Testis (tissue), 2 donors: ENCODE measurements at regions not wholly inside any gene's neighbourhood (a gene's known extent, or its start where the extent isn't known, plus 50 kb on each side); places are given as distances from the start of the nearest gene placed in this dataset.
"Not testable (repeated sequence)": the region's sequence is repeated elsewhere in the genome, so short reads cannot be mapped to it uniquely, and the experiment has no call there.

Source experiments
- DNase-seq: peaks from one replicate; pipeline ENCODE4 v3.0.0-alpha.2; 2019
- H3K27ac ChIP-seq, 2 donors: fragments of 200-600 bp; sonication (generic); one replicate each; pipeline ENCODE4 v1.5.1; 2019
- H3K27me3 ChIP-seq: fragments of 200-600 bp; sonication (generic); one replicate; pipeline ENCODE4 v1.5.1; 2019
- H3K36me3 ChIP-seq: fragments of 200-600 bp; sonication (generic); one replicate; pipeline ENCODE4 v1.5.1; 2017; ENCODE audit warnings: low read depth; ENCODE audit errors: missing control alignments
- H3K4me1 ChIP-seq: fragments of 200-600 bp; sonication (generic); one replicate; pipeline ENCODE4 v1.5.1; 2019
- H3K4me3 ChIP-seq, 2 donors: fragments of 200-600 bp; sonication (generic); one replicate each; pipeline ENCODE4 v1.5.1; 2017 to 2019
- H3K9me3 ChIP-seq: fragments of 200-600 bp; sonication (generic); one replicate; pipeline ENCODE4 v1.5.1; 2017
- CTCF ChIP-seq, 3 experiments: fragments of 450-650 bp in 2 of 3; fragments of 200-600 bp in 1 of 3; sonication (generic) in 1 of 3; IDR thresholded peaks; one replicate each; pipeline ENCODE4 v1.5.1; 2016 to 2019; ENCODE audit warnings: antibody characterized with exemption in 3 of 3, mild to moderate bottlenecking in 2 of 3, moderate library complexity in 1 of 3
- POLR2A ChIP-seq: fragments of 450-650 bp; IDR thresholded peaks from one replicate; pipeline ENCODE4 v1.6.1; 2017; ENCODE audit warnings: antibody characterized with exemption, mild to moderate bottlenecking, moderate library complexity
- WGBS, 2 donors: methylation state at CpG; one replicate each; pipeline ENCODE4 v1.1.5; 2018; 5-methylcytosine and 5-hydroxymethylcytosine counted together
- intact Hi-C: fragments of 100-400 bp; cut with DNase I; formaldehyde crosslinking; loops from one replicate; pipeline ENCODE4 v1.15.1; 2023; ENCODE audit warnings: low total_unique reads

DNA sequence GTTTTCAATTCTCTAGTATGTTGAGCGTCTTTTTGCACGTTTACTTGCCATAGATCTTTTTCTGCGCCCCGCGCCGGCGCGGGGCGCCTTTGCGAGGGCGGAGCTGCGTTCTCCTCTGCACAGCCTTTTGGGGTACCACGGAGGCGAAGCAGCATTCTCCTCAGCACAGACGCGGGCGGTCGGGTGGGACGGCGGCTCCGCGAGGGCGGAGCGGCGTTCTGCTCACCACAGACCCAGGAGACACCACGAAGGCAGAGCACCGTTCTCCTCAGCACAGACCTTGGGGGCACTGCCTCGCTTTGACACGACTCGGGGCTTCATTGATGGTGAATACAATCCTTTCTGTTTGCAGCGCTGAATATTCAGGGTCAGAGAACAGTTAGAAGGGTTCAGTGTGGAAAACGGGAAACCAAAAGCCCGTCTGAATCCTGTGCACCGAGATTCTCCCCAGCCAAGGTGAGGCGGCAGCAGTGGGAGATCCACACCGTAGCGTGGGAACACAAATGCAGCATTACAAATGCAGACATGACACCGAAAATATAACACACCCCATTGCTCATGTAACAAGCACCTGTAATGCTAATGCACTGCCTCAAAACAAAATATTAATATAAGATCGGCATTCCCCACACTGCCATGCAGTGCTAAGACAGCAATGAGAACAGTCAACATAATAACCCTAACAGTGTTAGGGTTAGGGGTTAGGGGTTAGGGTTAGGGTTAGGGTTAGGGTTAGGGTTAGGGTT, 190.7 kb upstream of the VIPR2 start:
- H3K4me3 ChIP-seq, H3K27ac ChIP-seq, H3K9me3 ChIP-seq, H3K4me1 ChIP-seq, H3K36me3 ChIP-seq, intact Hi-C loops, H3K27me3 ChIP-seq: not testable (repeated sequence)
- 59 to 60% methylated on average over 26 to 39 of the region's 39 CpGs for WGBS, 2 donors
- DNase-seq = peak; percentile 17

DNA sequence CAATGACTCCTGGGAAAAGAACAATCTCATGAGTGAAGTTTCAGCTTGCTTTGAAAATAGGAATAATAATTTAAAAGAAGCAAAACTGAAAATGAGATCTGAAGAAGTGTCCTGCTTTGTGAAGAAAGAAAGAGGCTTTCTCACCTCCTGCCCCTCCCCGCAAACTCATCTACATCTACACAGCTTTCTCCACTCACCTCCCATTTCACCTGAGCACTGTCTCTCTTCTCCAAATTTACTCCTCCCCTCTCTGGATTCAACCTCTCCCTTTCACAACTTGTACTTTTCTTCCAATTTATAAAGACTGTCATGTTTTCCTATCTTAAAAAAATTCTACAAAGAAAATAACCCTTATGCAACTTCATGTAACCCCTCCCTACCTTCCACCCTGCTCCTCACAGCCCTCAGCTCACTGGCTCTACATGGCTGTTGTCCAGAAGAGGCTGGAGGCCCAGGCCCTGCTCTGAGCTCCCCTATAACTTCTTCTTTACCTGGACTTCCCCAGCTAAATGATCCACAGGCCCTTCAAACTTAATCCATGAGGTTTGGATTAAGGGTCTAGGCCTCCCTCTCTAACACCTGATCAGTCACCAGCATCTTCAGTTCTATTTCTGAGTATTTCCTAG, 188.3 kb upstream of the VIPR2 start:
- 76 to 100% methylated on average over 1 of the region's 1 CpG for WGBS, 2 donors
- H3K36me3 ChIP-seq, intact Hi-C loops, H3K9me3 ChIP-seq, H3K4me3 ChIP-seq, H3K4me1 ChIP-seq, H3K27ac ChIP-seq, H3K27me3 ChIP-seq, DNase-seq: not testable (repeated sequence)

GRCh38 chr7:159331462-159331861, 186.8 kb upstream of the VIPR2 start:
- Histone ChIP-seq H3K27me3 (no peaks in the 10 kb centered on the region), H3K9me3 (no peaks in the 10 kb centered on the region), H3K27ac (no peak overlapping the region), H3K4me3 (no peak overlapping the region), H3K36me3 (no peaks in the 10 kb centered on the region), H3K4me1 (no peaks in the 10 kb centered on the region)
- 55 to 56% methylated on average over 2 of the region's 2 CpGs for WGBS, 2 donors
- DNase-seq = no peak
- intact Hi-C loops = no loop called here
- TF ChIP-seq POLR2A (no peak), CTCF (IDR thresholded peaks at IDR 0.05) (no peak)

DNA sequence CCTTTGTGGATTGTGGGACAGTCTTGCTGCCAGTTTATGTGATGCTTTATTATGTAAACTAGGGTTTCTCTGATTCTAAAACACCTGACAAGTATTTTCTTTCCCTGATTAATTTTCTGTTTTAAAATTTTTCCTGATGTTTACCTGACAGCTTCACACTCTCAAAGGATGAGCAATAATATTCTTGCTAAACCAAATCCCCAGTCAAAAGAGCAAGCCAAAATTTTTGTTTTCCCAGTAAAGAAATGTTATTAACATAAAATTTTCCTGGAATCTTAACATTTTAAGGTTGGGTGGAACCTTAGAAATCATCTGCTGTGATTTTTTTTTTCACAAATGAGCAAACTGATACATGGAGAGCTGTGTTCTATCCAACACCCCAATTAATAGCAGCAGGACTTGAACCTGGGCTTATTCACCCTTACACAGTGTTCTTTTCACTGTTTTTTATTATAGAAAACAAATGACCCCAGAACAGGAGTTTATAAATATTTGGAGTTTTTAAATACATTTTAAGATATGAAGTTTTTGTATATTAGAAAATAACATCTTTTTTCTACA, 185.2 kb upstream of the VIPR2 start:
- intact Hi-C loops = no loop called here
- TF ChIP-seq POLR2A (no peak), CTCF (IDR thresholded peaks at IDR 0.05) (no peak)
- H3K4me1 ChIP-seq = no peaks in the 10 kb centered on the region

GRCh38 chr7:159328096-159328495, 183.4 kb upstream of the VIPR2 start:
- Histone ChIP-seq H3K9me3 (no peaks in the 10 kb centered on the region), H3K4me1 (no peaks in the 10 kb centered on the region), H3K4me3 (no peak overlapping the region), H3K36me3 (no peaks in the 10 kb centered on the region), H3K27ac (no peak overlapping the region), H3K27me3 (no peaks in the 10 kb centered on the region)
- no peak for DNase-seq
- no peak for TF ChIP-seq CTCF (IDR thresholded peaks at IDR 0.05)
- no peak for TF ChIP-seq POLR2A
- intact Hi-C loops = no loop called here

More for the DNA sequence above, 185.2 kb upstream of the VIPR2 start:
- Histone ChIP-seq H3K4me3 (no peak overlapping the region), H3K27me3 (no peaks in the 10 kb centered on the region), H3K36me3 (no peaks in the 10 kb centered on the region), H3K27ac (no peak overlapping the region), H3K9me3 (no peaks in the 10 kb centered on the region)
- no peak for DNase-seq
